Choroid plexus epithelial cell (primary cell): ENCODE measurements at regions not wholly inside any gene's neighbourhood (a gene's known extent, or its start where the extent isn't known, plus 50 kb on each side); places are given as distances from the start of the nearest gene placed in this dataset.

ENCODE experiments used
- DNase-seq: peaks from one replicate; pipeline ENCODE4 v3.0.0-alpha.2; 2010; ENCODE audit warnings: low read depth
- H3K4me3 ChIP-seq: 2 replicates; pipeline ENCODE4 v1.5.1; 2011; ENCODE audit warnings: low read depth, mild to moderate bottlenecking, control low read depth, low read length, moderate library complexity
- CTCF ChIP-seq: conservative IDR thresholded peaks from 2 replicates; pipeline ENCODE4 v1.5.1; 2011; ENCODE audit warnings: low read depth, mild to moderate bottlenecking, control low read depth, inconsistent platforms, low read length, moderate library complexity

GRCh38 chr10:78654047-78654590 is 414.6 kb upstream of the ZMIZ1 start:
- no peak overlapping the region for H3K4me3 ChIP-seq
- no peak for TF ChIP-seq CTCF
- DNase-seq: no peak

GRCh38 chr10:78655979-78656378 is 412.8 kb upstream of the ZMIZ1 start:
- DNase-seq: no peak
- no peak overlapping the region for H3K4me3 ChIP-seq
- no peak for TF ChIP-seq CTCF

- no peak overlapping the region for H3K4me3 ChIP-seq
- peak; percentile 4 for DNase-seq
- TF ChIP-seq CTCF: no peak
These were observed 412.2 kb upstream of the ZMIZ1 start for GRCh38 chr10:78656417-78657162.

DNA sequence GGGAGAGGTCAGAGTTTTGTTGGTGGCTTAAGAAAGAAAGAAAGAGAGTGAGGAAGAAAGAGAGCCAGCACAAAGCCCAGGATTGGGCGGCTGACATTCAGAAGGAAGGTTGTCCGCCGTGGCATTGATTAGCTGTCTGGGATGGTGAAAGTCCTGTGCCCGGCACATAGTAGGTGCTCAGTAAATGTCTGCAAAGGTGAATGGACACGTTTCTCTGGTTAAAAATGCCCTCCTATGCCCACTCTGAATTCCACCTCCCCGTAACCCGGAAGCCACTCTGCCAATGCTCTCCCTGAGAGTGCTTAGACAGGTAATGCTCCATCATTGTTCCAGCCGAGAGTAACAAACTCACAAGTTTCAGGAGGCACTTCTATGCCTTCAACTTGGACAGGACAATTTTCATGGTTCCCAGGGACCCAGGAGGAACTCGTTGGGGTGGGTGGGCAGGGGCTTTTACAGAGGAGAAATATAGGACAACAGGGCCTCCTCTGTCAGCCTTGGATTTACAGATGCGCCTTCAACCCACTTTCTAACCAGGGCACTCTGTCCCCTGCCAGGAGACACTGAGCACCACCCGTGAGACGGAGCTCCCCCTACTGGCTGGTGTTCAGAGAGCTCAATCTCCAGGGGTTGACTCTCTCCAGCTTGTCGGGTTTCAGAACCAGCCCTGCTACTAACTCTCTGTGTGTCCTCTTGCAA is 411.5 kb upstream of the ZMIZ1 start:
- peak; percentile 71 for DNase-seq
- no peak overlapping the region for H3K4me3 ChIP-seq
- peak; percentile 88 for TF ChIP-seq CTCF

DNA sequence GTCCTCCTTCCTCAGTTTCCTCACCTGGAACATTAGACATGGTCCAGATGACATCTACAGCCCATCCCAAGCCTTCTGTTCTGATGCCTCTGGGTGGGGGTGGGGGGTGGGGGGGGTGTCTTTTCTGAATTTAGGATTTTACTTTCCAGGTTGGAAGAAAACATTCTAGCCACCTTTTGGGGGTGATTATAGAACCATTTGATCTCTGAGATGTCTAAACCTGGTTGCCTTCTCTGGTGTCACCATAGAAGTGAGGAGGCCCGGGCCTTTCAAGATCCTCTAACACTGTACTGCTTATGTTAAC is 411.0 kb upstream of the ZMIZ1 start:
- DNase-seq: no peak
- no peak for TF ChIP-seq CTCF
- H3K4me3 ChIP-seq: no peak overlapping the region

DNA sequence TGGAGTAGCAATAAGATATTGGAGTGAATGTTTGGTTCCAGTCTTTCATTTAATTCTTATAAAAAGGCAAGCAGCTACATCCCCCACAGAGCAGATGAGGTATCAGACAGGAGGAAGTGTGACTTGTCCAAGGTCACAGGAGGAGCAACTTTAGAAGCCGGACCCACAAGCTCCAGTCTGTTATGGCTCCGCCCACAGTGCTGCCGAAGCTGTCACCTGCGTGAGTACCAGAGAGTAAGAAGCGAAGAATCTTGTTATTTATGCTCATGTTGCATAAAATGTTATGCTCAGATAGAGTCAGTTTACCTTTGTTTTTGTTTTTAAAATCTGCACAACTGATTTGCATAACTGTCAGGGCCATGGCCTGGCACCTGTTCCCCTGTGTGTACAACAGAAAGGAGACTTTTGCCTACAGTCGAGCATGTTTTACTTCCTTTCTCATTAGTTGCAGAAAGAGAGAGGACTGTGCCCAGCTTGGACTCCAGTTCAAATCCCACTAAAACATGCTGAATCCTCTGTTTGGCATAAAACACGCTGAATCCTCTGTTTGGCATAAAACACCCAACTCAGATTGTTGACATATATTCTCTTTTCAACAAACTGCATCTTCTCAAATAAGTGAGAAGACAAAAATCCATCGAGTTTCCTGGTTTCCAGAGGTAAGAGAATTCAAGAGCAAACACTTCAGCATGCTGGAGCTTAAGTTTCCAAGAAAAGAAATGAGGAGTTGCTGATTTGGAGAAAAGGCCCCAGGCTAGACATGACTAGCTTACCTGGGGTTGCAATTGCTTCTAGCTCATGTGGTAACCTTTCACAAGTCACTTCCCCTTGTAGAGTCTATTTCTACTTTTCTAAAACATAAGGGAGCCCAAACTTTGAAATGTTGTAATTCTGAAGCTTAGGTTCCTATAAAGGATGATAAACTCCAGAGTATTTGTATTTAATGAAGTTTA is 409.8 kb upstream of the ZMIZ1 start:
- no peak for DNase-seq
- TF ChIP-seq CTCF: no peak
- H3K4me3 ChIP-seq: no peak overlapping the region
